ENCODE measurements at regions not wholly inside any gene's neighbourhood (a gene's known extent, or its start where the extent isn't known, plus 50 kb on each side); places are given as distances from the start of the nearest gene placed in this dataset.

DNA sequence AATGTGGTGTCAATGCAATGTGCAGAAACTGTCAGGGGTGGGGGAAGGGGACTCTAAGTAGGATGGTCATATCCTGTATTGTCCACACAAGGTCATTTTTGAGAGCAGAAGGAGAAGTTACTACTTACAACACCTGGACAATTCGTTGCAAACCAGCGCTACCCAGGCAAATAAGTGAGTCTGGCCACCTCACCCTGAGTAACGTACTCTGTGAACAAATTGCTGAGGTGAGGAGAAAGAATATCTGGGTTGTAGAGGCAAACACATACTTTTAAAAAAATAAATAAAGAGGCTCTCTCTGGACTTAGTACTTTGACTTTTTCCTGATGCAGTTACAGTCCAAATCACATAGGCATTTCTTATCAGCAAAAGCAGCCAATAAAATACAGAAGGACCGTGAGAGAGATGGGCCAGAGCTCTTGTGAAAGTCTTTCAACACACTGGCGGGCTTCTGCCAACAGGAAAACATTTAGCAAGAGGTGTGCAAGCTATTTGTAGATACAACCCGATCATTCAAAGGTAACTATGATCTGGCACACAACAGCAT lies 268.2 kb upstream of the ID2 start:
- TF ChIP-seq CTCF (conservative IDR thresholded peaks at IDR 0.05; ENCODE audit: low read length), result no peak
- no peak for TF ChIP-seq EZH2phosphoT487 (IDR thresholded peaks at IDR 0.05; ENCODE audit: borderline replicate concordance)

Data from Loucy (cell line).